CD4-positive, alpha-beta T cell treated with Interleukin-15 for 4 hours (primary cell): ENCODE measurements at regions not wholly inside any gene's neighbourhood (a gene's known extent, or its start where the extent isn't known, plus 50 kb on each side); places are given as distances from the start of the nearest gene placed in this dataset.
"Not testable (repeated sequence)": the region's sequence is repeated elsewhere in the genome, so short reads cannot be mapped to it uniquely, and the experiment has no call there.

Experiments used
- DNase-seq: peaks from one replicate; pipeline ENCODE4 v3.0.0-alpha.2; 2020; ENCODE audit warnings: low spot score

DNA sequence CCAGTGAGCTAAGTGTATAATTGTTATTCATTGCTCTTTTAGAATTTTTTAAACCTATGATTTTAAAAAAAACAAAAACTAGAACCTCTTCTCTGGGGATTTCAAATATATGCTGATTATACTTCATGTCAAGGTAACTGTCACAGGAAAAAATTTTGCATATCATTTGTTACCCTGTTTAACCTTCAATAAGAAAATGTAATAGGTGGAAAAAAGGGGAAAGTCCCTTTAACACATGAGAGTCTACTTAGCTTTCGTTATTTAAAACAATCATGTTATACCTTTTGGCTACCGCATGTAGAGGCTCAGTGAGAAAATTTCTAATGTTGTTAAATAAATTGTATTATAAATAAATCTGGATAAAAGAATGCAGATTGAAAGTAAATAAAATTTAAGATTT is 190.1 kb upstream of the AKR1E2 start:
- no peak for DNase-seq

DNA sequence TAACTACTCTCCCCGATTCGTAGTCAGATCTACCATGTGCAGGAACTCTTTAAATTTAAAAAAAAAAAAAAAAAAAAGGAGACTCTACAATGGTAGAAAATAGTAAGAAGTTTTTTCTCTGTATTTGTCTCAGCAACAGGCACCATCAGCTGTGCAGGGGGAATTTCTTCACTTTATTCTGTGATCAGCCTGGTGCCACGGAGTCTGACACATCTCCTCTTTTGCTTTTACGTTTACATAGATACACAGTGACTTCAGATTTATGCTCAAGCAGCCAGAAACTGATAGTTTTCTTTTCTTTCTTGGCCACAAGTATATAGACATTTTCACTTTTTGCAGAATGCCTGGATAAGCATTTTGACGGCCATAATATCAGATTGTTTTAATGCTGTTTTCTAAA is 190.6 kb upstream of the AKR1E2 start:
- no peak for DNase-seq

DNA sequence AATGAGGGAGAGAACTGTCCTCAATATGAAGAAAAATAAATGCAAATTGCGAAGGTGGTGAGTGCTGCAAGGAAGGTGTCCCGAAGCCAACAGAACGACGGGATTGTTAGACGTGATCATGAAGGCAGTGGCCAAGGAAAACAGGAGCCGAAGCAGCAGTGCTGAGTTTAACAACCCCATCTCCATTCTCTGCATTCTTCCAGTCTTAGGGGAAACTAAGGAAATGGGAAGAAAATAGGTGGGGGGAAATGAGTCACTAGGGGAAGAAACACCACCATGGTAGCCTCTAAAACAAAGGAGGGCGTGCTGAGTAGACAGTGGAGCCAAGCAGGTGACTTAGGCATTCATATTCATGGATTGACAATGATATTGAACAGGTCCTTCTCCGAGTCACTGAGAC is 192.2 kb upstream of the AKR1E2 start:
- DNase-seq, result no peak

DNA sequence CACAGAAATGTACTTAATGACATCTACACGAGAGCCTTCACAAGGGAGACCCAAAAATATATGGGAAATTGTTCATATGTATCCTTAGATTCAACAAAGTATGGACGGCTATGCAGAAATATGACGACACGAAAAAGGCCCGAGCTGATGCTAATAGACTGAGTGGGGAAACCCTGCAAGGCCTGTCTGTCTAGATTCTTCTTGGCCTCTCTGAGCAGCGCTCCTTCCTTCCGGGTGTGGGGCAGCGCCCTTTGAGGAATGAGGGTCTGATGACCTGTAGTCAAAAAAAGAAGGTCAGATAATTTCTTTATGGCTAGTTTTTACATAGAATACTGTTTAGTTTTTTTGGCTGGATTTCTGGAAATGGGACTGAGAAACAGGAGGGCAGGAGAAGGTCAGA is 192.8 kb upstream of the AKR1E2 start:
- DNase-seq, result no peak

DNA sequence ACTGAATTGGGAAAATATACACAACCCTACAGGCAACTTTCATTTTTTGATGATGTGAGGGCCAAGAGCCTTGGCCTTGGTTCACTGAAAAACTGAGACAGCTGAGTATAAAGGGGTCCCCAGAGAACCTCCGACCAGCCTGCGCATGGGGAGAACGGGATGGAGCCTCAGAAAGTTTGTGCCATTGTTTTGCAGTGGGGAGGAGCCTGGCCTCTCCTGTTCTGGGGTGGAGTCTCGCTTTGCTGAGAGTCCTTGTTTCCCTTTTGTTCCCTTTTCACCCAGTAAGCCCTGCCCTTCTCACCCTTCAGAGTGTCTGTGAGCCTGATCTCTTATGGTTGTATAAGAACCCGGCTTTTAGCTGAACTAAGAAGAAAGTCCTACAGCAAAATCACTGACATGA is 193.2 kb upstream of the AKR1E2 start:
- no peak for DNase-seq

DNA sequence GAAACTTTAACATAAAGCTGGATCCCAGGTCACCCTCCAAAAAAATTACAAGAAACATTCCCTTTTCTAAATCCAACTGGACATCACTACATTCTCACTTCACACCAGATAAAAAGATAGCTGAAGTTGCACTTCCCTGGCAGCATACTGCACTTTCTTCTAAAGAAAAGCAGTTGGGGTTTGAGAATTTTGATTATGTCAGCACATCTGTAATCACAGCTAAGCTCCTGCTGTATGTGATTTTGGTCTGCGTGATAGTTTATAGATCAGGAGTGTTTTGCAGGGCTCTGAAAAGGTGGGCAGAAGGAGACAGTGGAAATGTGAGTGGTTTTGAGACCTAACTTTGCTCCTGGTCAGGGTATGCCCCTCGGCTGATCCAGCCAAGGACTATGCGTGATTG is 199.1 kb upstream of the AKR1E2 start:
- no peak for DNase-seq

DNA sequence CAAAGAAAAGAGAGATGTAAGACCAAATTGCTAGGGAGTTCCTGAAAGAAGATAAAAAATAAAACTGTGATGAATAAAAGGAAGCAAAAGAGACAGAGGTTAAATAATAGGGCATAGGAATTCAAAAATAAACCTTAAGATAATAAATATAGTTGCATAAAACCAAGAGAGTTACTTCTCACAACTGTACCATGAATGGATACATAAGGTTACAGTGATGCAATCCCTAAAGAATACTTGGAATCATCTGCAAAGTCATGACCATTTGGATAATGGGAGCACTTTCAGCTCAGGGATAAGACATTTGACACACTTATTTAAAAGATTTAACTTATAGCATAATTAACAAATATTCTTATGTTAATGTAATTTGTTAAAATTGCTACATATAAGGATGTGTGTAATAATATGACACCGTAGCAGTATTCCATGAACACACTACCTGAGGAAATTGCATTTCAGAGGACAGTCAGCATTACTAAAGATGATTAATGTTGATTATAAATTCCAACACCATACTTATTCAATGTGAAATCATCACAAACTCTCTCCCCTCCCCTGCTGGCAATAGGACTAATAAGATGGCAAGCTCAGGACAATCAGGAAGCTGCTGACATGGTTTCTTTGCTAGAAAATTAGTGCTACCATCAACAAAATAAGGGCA is 202.1 kb upstream of the AKR1E2 start:
- DNase-seq, result no peak

DNA sequence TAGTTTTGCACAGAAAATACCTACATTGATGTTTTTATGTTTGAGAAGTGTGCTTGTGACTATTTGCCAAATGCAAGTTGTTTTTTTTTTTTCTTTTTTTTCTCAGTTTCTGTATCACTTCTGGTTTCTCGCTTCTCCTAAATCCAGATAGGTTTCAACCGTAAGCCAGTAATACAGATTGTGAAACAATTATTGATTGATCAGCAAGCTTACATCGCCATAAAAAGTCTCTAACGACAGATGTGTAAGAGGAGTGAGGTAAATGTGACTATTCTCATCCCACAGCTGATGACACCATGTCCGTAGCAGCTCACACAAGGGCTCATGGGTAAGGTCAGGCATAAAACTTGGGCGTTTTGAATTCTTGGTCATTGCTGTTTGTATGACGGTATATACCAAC is 202.8 kb upstream of the AKR1E2 start:
- DNase-seq, result no peak

DNA sequence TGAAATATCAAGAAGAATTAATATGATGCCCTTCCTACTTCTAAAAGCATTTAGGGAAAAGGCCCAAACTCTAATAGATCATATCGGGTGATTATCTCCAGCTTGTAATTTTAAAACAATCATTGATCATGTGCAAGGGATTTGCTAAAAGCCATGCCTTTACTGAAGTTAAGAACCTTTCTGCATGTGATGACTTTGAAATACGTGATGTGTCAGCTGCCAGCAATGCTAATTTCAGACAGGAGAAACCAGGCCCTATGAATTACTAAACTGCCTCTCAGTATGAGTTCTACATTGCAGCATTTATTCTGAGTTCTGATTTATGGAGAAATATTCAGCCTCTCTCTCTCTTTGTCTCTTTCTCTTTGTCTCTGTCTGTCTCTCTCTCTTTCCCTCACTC is 203.6 kb upstream of the AKR1E2 start:
- no peak for DNase-seq

DNA sequence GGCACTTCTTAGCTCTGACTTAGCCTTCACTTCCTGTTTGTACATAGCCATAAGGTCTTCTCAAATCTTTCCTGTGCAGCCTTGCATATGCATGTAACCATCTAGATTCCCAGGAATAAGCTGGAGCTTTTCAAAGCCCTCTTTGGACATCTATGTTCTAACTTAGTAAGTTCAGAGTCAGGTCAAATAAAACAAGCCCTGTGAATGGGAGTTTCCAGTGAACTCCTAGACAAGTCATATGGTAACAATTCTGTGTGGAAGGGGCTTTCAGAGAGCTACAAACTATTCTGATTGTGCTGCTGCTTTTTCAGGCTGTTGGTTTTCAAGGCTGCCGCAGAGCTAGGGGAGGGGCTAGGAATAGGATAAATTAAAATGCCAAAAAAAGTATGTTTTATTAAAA is 208.4 kb upstream of the AKR1E2 start:
- DNase-seq, result no peak

DNA sequence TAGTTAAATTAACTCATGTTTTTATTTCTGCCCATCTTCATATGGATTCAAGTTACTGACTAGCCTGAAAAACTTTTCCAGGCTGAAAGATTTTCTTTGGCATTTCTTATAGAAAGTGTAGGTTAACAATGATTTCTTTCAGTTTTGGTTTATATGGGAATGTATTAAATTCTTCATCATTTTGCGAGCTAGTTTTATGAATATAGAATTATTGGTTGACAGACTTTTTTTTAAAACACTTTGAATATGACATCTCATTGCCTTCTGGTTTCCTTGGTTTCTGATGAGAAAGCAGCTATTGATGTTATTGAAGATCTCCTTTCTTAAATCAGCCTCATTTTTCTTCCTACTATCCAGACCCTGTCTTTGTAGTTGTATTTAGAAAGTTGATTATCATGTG is 211.0 kb upstream of the AKR1E2 start:
- DNase-seq, result no peak

DNA sequence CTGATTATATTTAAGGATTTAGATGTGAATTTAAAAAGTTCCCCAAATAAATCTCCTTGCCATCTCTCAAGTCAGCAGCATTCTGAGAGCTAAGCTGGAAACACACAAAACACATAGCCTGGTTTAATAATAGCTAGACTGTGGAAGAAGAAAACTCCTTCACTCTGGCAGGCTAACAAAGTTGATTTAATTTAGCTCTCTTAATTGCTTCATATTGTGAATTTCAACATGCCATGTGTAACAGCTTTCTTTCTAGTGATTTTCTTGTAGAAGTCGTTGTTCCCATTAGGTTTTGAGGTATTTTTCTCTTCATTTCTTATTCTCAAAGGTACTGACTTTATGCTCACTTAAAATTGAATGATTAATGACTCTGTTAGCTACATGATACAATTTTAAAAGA is 216.8 kb upstream of the AKR1E2 start:
- no peak for DNase-seq

DNA sequence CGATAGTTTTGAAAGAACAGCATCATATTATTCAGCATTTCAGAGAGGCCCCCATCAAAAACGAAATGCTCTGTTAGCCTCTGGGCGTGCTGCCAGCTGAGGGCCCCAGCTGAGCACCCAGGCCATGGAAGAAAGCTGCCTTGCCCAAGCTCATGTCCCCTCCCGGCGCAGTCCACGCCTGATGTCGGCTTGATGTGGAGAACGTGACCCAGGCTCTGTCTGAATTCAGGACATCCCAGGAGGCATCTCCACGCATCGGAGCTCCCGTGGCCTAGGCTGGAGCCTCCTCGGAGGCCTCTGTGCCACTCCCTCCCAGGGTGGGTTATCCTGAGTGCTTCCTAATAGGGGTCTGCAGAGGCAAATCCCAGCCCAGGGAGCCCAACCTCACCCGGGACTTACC is 218.3 kb upstream of the AKR1E2 start:
- no peak for DNase-seq

DNA sequence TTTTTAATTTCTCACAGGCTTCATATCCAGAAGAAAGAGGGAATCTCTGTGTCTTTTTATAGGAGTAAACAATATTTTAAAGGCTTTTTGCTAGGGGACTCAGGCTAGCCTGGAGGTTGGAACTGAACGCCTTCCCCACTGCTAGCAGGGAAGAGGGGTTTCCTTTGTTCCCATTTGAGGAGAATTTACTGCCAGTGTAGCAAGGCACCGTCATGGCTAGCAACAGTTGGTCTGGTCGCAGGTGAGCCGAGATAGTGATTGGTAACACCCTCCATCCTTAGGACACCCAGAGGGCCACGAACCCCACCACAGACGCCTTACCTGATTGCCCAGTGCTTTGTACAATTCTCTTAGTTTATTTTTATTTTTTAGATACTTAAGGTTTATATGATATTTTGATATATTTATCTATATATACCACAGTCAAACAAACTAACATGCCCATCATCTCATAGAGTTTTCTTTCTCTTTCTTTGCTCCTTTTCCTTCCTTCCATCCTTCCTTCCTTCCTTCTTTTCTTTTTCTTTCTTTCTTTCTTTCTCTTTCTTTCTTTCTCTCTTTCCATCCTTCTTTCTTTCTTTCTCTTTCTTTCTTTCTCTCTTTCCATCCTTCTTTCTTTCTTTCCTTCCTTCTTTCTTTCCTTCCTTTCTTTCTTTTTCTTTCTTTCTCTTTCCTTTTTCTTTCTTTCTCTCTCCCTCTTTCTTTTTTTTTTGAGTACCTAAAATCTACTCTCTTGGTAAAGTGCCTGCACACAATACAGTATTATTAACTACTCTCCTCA is 219.0 kb upstream of the AKR1E2 start:
- DNase-seq, result no peak

DNA sequence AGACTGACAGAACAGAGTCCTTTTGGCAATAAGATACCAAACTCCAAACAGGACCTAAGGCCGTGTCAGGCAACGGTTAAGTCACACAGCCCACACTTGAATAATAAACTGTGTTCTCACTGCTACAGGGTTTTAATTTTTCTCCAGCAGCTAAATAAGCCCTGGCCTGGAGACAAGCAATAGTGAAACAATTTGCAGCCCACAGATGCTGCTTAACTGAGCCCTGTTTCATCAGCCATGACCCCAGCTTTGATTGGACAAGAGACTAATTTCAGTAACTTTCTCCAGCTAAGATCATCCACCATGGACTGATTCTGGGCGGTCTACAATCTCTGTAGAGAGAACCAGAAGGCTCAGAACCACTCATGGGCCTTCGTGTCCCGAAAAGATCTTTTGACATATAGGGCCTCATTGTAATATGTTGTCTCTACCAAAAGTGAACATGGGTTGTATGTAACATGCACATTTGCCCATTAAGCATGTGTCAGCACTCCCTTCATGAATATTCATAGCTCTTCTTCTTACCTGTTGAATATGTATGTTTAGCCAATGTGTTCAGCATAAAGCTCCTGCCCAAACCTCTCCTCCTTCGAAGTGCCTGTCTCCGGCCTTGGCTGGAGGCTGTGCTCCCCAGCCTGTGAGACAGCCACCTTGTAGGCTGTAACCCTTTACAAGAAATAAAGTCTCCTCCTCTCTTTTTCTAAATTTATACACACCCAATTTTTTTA is 223.1 kb upstream of the AKR1E2 start:
- no peak for DNase-seq

DNA sequence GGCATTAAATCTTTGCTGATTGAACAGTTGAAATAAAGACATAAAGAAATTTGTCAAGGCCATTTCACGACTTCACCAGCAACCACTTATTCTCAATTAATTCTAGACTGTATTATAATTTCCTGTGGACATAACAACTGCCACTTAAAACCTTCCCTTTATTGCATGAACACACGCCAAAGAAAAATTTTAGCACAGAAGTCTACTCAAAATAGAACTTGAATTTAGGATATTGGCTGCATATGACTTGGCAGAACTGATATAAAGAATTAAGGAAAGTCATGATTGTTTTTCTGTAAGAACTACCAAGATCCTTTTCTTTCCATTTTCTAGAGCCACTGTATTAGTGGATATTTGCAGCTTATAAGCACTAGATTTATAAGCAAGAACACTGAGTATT is 226.5 kb upstream of the AKR1E2 start:
- no peak for DNase-seq

DNA sequence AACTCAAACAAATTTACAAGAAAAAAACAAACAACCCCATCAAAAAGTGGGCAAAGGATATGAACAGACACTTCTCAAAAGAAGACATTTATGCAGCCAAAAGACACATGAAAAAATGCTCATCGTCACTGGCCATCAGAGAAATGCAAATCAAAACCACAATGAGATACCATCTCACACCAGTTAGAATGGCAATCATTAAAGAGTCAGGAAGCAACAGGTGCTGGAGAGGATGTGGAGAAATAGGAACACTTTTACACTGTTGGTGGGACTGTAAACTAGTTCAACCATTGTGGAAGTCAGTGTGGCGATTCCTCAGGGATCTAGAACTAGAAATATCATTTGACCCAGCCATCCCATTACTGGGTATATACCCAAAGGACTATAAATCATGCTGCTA is 228.1 kb upstream of the AKR1E2 start:
- not testable (repeated sequence) for DNase-seq

DNA sequence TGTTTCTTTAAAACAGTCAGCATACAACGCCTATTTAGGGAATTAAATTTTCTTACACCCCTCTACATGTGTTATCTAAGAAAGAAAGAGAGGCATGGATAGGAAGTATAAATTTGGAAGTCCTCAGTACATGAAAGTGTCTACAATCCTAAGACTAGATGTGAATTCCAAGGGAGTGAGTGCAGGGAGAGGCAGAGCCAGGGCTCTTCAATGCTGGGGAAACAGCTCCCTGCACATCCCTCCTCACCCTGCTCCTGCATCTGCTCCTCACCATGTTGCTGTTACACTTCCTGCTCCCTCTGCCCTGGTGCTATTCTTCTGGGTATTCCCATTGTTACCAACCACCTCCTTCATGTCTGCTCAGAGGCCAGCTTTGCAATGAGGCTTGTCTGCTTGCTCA is 229.1 kb upstream of the AKR1E2 start:
- no peak for DNase-seq

DNA sequence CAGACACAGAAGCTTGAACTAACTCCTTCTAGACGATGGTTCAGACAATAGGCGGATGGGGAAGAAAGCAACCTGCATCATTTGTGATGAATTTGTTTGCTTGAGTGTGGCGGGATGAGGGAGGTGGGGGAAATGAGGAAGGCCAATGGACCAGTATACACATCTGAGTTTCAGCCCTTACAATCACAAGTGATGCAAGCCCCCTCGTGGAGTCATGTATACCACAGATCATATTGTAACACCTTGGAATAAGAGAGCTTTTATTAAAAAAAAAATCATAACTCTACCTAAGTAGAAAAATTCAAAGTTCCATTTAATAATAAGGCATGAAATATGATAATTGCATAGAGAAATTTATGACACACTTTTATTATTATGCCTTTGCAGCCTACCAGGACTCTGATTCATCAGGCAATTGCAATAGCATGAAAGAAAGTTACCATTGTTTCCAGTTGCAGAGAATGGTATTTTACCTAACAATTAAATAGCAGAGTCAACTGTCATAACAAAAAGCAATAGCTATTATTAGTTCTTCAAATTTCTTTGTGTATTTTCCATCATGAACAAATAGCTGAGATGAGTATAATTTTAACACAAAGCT is 230.2 kb upstream of the AKR1E2 start:
- DNase-seq, result no peak

DNA sequence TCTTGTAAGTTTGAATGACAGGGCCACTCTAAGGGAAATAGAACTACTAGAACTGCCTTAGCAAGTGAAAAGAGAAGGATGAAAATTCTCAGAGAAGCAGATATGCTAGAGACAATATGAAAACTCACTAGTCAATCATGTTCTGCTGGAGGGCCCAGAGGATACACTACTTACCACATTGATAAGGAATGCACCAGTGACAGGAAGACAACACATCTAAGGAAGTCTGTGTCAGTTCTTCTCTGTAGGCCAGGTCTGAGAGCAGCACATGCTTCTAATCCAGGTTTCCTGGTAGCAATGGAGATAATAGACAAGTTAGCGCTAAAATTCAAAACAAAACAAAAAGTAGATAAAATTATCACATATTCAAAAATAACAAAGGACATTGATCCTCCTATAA is 235.2 kb upstream of the AKR1E2 start:
- no peak for DNase-seq

DNA sequence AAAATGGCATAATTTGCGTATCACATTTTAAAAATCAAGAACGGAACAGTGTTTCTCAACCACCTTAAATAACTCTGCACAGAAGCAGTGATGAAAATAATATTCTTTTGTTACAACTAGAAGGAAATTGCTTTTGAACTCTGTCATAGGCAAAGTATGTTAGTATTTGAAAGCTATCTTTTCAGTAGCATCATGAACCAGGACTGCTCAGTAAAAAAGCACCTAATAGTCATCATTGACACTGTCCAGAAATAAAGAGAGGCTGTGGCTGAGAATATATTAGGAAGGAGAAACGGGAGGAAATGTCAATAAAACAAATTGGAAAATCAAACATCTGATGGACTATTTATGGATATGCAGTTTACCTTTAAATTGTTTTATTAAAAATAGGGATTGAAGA is 237.2 kb upstream of the AKR1E2 start:
- no peak for DNase-seq

DNA sequence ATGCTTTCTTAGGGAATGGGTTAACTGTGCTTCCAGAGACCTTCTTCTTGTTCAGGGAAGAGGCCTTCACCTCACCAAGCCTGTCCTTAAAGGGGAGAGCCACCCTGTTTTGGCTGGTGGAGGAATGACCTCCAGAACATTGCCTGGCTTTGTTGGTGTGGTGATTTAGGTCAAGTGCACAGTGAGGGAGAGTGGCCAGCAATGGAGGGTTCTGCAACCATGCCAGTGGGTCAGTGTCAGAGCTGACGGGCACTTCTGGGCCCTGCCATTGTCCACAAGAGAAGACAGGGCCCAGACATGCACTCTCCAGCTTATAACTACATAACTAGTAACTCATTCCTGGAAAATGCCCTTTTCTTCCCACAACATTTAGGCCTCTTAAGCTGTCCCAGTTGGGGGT is 238.5 kb upstream of the AKR1E2 start:
- no peak for DNase-seq

DNA sequence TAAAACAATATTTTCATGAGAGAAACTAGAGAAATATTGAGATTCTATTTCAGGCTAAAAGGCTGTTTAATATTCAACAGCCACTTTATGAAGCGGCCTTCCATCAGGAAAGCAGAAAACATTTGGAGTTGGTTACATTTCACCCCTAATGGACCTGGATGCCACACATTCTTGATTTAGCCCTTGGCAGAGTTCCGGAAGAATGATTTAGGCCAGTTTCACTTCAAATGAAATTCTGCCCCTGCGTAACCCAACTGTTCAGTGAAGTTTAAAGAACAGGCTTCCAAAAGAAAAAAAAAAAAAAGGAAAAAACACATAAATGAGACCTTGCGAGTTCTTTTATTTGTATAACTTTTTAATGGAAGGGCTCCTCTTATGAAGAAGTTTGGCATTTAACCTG is 239.2 kb upstream of the AKR1E2 start:
- no peak for DNase-seq
